Gastrocnemius medialis (tissue), 4 donors: ENCODE measurements at regions not wholly inside any gene's neighbourhood (a gene's known extent, or its start where the extent isn't known, plus 50 kb on each side); places are given as distances from the start of the nearest gene placed in this dataset.

Source experiments
- CTCF ChIP-seq, 5 experiments: fragments of 450-650 bp in 3 of 5; fragments of 200-600 bp in 2 of 5; sonication (generic) in 2 of 5; IDR thresholded peaks in 4 of 5; conservative IDR thresholded peaks in 1 of 5; 1 replicate in 4 of 5; 2 replicates in 1 of 5; pipeline ENCODE4 v1.5.1; 2016 to 2019; ENCODE audit warnings: antibody characterized with exemption in 5 of 5, mild to moderate bottlenecking in 3 of 5, moderate library complexity in 3 of 5
- POLR2A ChIP-seq, 2 donors: fragments of 450-650 bp; IDR thresholded peaks; one replicate each; pipeline ENCODE4 v1.6.1; 2017; ENCODE audit warnings: antibody characterized with exemption in 2 of 2, mild to moderate bottlenecking in 2 of 2, moderate library complexity in 2 of 2

GRCh38 chr2:33765122-33765521 lies 166.0 kb upstream of the FAM98A start:
- TF ChIP-seq CTCF (IDR thresholded peaks at IDR 0.05 in 4 of 5, conservative IDR thresholded peaks at IDR 0.05 in 1 of 5) (no peak), POLR2A (IDR thresholded peaks at IDR 0.05) (no peak)
